Urothelium cell line (cell line): ENCODE measurements at regions not wholly inside any gene's neighbourhood (a gene's known extent, or its start where the extent isn't known, plus 50 kb on each side); places are given as distances from the start of the nearest gene placed in this dataset.

Experiments
- DNase-seq: peaks from one replicate; pipeline ENCODE4 v3.0.0; 2011; ENCODE audit warnings: low spot score, mixed read lengths
- FAIRE-seq: peaks from 2 replicates; lab custom pipeline; 2011; peaks lifted over from hg19 to GRCh38; lab: Jason Lieb, UNC

GRCh38 chr2:118349365-118349764 is 261.1 kb downstream of the INSIG2 start:
- DNase-seq (no peak), FAIRE-seq (no peak)

- FAIRE-seq (peak; percentile 32), DNase-seq (no peak)
Observed at GRCh38 chr2:118348380-118349034, 260.2 kb downstream of the INSIG2 start.

- FAIRE-seq (no peak), DNase-seq (no peak)
Observed at GRCh38 chr2:118345465-118345864, 257.2 kb downstream of the INSIG2 start.

GRCh38 chr2:118340103-118340502 is 251.8 kb downstream of the INSIG2 start:
- no peak for FAIRE-seq
- no peak for DNase-seq

- FAIRE-seq (no peak), DNase-seq (no peak)
Observed at GRCh38 chr2:118339386-118339785, 251.1 kb downstream of the INSIG2 start.

GRCh38 chr2:118333664-118334063 is 245.4 kb downstream of the INSIG2 start:
- no peak for DNase-seq
- FAIRE-seq: no peak

GRCh38 chr2:118325321-118325955 is 237.2 kb downstream of the INSIG2 start:
- no peak for DNase-seq
- peak; percentile 48 for FAIRE-seq

GRCh38 chr2:118322406-118322805 is 234.1 kb downstream of the INSIG2 start:
- DNase-seq (no peak), FAIRE-seq (no peak)

- peak; percentile 23 for FAIRE-seq
- DNase-seq: no peak
Observed at GRCh38 chr2:118321432-118322105, 233.3 kb downstream of the INSIG2 start.

GRCh38 chr2:118320658-118321057 is 232.4 kb downstream of the INSIG2 start:
- no peak for DNase-seq
- no peak for FAIRE-seq

- peak; percentile 91 for FAIRE-seq
Observed at GRCh38 chr2:118320196-118320595, 231.9 kb downstream of the INSIG2 start.

GRCh38 chr2:118319271-118319684 is 231.0 kb downstream of the INSIG2 start:
- DNase-seq: no peak
- FAIRE-seq: peak; percentile 50

More at GRCh38 chr2:118320196-118320595, 231.9 kb downstream of the INSIG2 start:
- DNase-seq: no peak

- DNase-seq (no peak), FAIRE-seq (no peak)
Observed at GRCh38 chr2:118315606-118316005, 227.3 kb downstream of the INSIG2 start.

- DNase-seq: no peak
Observed at GRCh38 chr2:118312969-118313756, 224.9 kb downstream of the INSIG2 start.

GRCh38 chr2:118310681-118311429 is 222.6 kb downstream of the INSIG2 start:
- FAIRE-seq (peak; percentile 61), DNase-seq (peak; percentile 90)

More at GRCh38 chr2:118312969-118313756, 224.9 kb downstream of the INSIG2 start:
- no peak for FAIRE-seq

- FAIRE-seq (no peak), DNase-seq (peak; percentile 81)
Observed at GRCh38 chr2:118309946-118310680, 221.8 kb downstream of the INSIG2 start.

- FAIRE-seq (peak; percentile 55), DNase-seq (peak; percentile 18)
Observed at GRCh38 chr2:118309257-118309945, 221.1 kb downstream of the INSIG2 start.

GRCh38 chr2:118307864-118308263 is 219.6 kb downstream of the INSIG2 start:
- DNase-seq (no peak), FAIRE-seq (no peak)

GRCh38 chr2:118301248-118301647 is 213.0 kb downstream of the INSIG2 start:
- DNase-seq (no peak), FAIRE-seq (peak; percentile 5)
